ENCODE measurements at regions not wholly inside any gene's neighbourhood (a gene's known extent, or its start where the extent isn't known, plus 50 kb on each side); places are given as distances from the start of the nearest gene placed in this dataset.
"Not testable (repeated sequence)": the region's sequence is repeated elsewhere in the genome, so short reads cannot be mapped to it uniquely, and the experiment has no call there.

DNA sequence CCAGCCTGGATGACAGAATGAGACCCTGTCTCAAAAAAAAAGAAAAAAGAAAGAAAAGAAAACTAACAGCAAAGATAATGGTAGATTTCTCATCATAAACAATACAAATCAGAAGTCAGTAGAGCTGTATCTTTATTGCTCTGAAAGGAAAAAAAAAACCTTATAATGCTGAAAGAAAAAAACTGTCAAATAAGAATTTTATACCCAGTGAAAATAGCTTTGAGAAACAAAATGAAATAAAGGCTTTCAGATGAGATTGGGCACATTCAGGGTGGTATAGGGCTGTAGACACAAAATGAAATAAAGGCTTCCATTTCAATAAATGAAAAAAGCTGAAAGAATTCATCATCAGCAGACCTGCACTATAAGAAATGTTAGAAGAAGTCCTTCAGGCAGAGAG, 105.0 kb upstream of the FOXN3 start:
- DNase-seq (no peak), ATAC-seq (no peak)
- peaks cover 42% of the 10 kb centered on the region for H3K36me3 Mint-ChIP-seq (ENCODE audit: low read depth)
- H3K9me3 Mint-ChIP-seq: peaks cover 20% of the 10 kb centered on the region
- no peaks in the 10 kb centered on the region for H3K27me3 Mint-ChIP-seq
- H3K4me1 Mint-ChIP-seq: peaks cover 32% of the 10 kb centered on the region
- no peak overlapping the region for H3K27ac Mint-ChIP-seq
- no peak overlapping the region for H3K4me3 Mint-ChIP-seq

DNA sequence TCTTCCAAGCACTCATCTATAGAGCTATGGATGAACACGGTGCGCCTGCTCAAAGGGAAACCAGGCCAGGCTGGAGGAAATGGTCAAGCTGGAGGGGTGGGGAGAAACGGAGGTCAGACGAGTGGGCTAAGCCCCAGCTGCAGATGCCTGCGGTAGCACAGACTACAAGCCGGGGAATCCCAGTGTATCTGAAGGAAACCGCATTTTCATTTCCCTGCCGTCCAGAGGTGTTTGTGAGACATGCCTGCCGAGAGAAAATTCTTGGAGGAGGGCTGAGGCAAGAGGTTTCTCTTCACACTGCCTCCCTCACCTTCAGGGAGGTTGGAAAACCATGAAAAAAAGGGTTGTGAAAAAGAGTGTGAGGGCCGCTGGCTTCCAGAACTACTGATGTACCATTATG, 102.0 kb upstream of the FOXN3 start:
- H3K4me3 Mint-ChIP-seq: no peak overlapping the region
- H3K36me3 Mint-ChIP-seq (ENCODE audit: low read depth): peaks cover 38% of the 10 kb centered on the region
- H3K4me1 Mint-ChIP-seq: peaks cover 21% of the 10 kb centered on the region
- H3K27me3 Mint-ChIP-seq: no peaks in the 10 kb centered on the region
- H3K9me3 Mint-ChIP-seq: peaks cover 15% of the 10 kb centered on the region
- no peak for ATAC-seq
- no peak for DNase-seq
- no peak overlapping the region for H3K27ac Mint-ChIP-seq

DNA sequence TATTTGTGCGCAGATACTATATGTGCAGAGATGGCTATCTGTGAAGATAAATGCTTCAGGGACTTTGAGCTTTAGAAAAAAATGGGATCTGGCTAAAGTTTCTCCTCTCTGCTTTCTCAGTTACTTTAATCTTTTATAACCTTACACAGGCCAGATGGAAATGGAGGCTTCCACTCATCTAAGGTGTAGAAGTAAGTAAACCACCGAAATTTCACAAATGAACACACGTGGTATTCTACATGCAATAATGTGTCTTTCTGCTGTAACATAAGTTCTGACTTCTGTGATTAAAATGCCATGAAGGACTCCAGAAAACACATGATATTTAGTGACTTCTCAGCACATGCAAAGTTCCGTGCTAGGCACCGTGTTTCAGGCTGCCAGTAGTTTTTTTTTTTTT, 99.1 kb upstream of the FOXN3 start:
- H3K27ac Mint-ChIP-seq: no peak overlapping the region
- no peaks in the 10 kb centered on the region for H3K27me3 Mint-ChIP-seq
- peaks cover 35% of the 10 kb centered on the region for H3K4me1 Mint-ChIP-seq
- ATAC-seq (no peak), DNase-seq (no peak)
- peaks cover 22% of the 10 kb centered on the region for H3K36me3 Mint-ChIP-seq (ENCODE audit: low read depth)
- H3K4me3 Mint-ChIP-seq: no peak overlapping the region
- peaks cover 2% of the 10 kb centered on the region for H3K9me3 Mint-ChIP-seq

DNA sequence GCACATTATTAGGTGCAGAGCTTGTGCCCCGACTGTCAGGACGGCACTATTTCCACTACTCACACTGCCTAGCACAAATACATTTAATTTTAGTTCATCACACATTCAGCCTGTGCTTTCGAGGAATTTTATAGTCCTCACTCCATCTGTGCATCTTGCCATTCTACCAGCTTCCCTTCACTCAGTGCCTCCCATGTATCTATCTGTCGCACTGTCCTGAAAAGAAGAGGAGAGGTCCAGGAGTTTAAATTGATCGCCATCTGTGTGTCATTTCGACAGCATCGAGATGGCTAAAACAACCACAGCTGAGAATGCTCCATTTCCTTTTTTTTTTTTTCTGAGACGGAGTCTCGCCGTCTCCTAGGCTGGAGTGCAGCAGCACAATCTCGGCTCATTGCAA, 97.6 kb upstream of the FOXN3 start:
- Mint-ChIP-seq H3K4me3 (no peak overlapping the region), H3K27me3 (no peaks in the 10 kb centered on the region), H3K36me3 (ENCODE audit: low read depth) (peaks cover 18% of the 10 kb centered on the region), H3K9me3 (no peaks in the 10 kb centered on the region), H3K27ac (no peak overlapping the region), H3K4me1 (peaks cover 51% of the 10 kb centered on the region)
- DNase-seq (no peak), ATAC-seq (no peak)

DNA sequence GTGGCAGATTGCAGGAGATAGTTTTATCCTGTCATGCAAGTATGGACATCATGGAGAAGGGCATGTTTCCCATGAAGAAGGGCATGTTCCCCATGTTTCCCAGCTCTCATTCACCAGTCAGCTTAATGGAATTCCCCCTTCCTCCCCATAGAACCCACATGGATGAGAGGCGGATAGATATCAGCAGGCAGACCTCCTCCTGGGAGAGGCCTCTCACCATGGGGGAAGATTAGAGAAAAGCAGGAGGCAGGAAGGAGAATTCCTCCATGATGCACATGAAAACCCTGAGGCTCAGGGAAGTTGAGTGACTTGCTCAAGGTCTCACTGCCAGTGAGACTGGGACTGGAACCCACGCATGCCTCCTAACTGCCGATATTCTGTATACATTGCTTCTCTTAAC, 92.9 kb upstream of the FOXN3 start:
- Mint-ChIP-seq H3K4me1 (peaks cover 62% of the 10 kb centered on the region), H3K4me3 (peak overlapping the region; percentile 68), H3K27me3 (no peaks in the 10 kb centered on the region), H3K27ac (peak overlapping the region; percentile 85), H3K9me3 (no peaks in the 10 kb centered on the region), H3K36me3 (ENCODE audit: low read depth) (peaks cover 7% of the 10 kb centered on the region)
- DNase-seq (no peak), ATAC-seq (no peak)

GRCh38 chr14:89508863-89509262, 91.8 kb upstream of the FOXN3 start:
- Mint-ChIP-seq H3K4me3 (no peak overlapping the region), H3K27ac (peak overlapping the region; percentile 46), H3K4me1 (peaks cover 73% of the 10 kb centered on the region), H3K36me3 (ENCODE audit: low read depth) (peaks cover 7% of the 10 kb centered on the region), H3K9me3 (no peaks in the 10 kb centered on the region), H3K27me3 (no peaks in the 10 kb centered on the region)
- DNase-seq: no peak
- no peak for ATAC-seq

DNA sequence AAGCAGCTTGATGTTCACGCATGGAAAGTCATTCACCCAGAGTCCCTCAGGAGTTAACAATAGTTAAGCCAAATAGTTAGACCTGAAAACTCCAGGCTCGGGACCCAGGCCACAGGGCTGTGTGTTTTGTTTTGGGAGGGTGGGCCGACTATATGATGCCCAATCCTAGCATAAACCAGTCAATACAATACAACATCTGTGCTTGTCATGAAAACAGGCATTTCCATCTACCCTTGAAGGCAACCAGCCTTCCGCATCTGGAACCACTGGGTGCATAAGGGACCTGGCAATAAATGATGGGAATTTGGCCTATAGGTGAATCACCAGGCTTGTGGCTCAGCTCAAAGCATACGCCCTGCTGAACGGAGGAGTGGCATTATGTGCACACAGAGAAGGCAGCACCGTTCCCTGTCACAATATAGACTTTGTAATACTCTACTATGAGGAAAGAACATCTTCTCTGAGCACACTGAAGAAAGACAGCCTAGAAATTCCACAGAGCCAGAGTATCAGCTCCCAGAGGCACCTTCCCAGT, 91.0 kb upstream of the FOXN3 start:
- Mint-ChIP-seq H3K4me1 (peaks cover 77% of the 10 kb centered on the region), H3K9me3 (no peaks in the 10 kb centered on the region), H3K4me3 (no peak overlapping the region), H3K27me3 (no peaks in the 10 kb centered on the region), H3K36me3 (ENCODE audit: low read depth) (peaks cover 7% of the 10 kb centered on the region), H3K27ac (peak overlapping the region; percentile 77)
- no peak for DNase-seq
- ATAC-seq: no peak

- Mint-ChIP-seq H3K27ac (peak overlapping the region; percentile 56), H3K27me3 (no peaks in the 10 kb centered on the region), H3K36me3 (ENCODE audit: low read depth) (peaks cover 7% of the 10 kb centered on the region), H3K9me3 (no peaks in the 10 kb centered on the region), H3K4me3 (no peak overlapping the region), H3K4me1 (peaks cover 76% of the 10 kb centered on the region)
- DNase-seq: no peak
- peak; percentile 61 for ATAC-seq
Measured at GRCh38 chr14:89507521-89507920, 90.5 kb upstream of the FOXN3 start.

DNA sequence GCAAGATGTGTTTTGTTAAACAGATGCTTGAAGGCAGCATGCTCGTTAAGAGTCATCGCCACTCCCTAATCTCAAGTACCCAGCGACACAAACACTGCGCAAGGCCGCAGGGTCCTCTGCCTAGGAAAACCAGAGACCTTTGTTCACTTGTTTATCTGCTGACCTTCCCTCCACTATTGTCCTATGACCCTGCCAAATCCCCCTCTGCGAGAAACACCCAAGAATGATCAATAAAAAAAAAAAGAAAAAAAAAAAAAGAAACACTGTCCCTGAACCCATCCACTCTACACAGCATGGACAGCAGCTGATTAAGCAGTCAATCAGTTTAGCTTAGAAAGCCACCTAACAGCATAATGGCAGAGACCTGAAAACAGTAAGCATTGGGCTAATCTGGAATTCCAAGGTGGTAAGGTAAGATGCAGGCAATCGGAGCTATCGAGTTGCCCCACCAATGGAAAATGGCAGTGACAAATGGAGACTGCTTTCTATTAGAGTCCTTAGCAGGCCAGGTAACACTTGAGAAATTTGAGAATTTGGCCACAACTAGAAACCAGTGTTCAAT, 89.9 kb upstream of the FOXN3 start:
- not testable (repeated sequence) for H3K4me3 Mint-ChIP-seq; H3K36me3 Mint-ChIP-seq (ENCODE audit: low read depth); DNase-seq; H3K9me3 Mint-ChIP-seq; ATAC-seq; H3K27me3 Mint-ChIP-seq
- peaks cover 70% of the 10 kb centered on the region for H3K4me1 Mint-ChIP-seq
- peak overlapping the region; percentile 56 for H3K27ac Mint-ChIP-seq

- Mint-ChIP-seq H3K9me3 (no peaks in the 10 kb centered on the region), H3K4me1 (peaks cover 48% of the 10 kb centered on the region), H3K27ac (peak overlapping the region; percentile 5), H3K36me3 (ENCODE audit: low read depth) (peaks cover 3% of the 10 kb centered on the region), H3K4me3 (no peak overlapping the region), H3K27me3 (no peaks in the 10 kb centered on the region)
- peak; percentile 58 for ATAC-seq
- DNase-seq: peak; percentile 21
Measured at GRCh38 chr14:89504602-89505313, 87.7 kb upstream of the FOXN3 start.

- ATAC-seq (no peak), DNase-seq (no peak)
- Mint-ChIP-seq H3K27ac (no peak overlapping the region), H3K9me3 (no peaks in the 10 kb centered on the region), H3K4me1 (peaks cover 43% of the 10 kb centered on the region), H3K27me3 (no peaks in the 10 kb centered on the region), H3K4me3 (no peak overlapping the region), H3K36me3 (ENCODE audit: low read depth) (peaks cover 3% of the 10 kb centered on the region)
Measured at GRCh38 chr14:89504091-89504490, 87.1 kb upstream of the FOXN3 start.

GRCh38 chr14:89503431-89503996, 86.5 kb upstream of the FOXN3 start:
- Mint-ChIP-seq H3K36me3 (ENCODE audit: low read depth) (peaks cover 3% of the 10 kb centered on the region), H3K27me3 (no peaks in the 10 kb centered on the region), H3K9me3 (no peaks in the 10 kb centered on the region), H3K4me3 (no peak overlapping the region), H3K4me1 (peaks cover 37% of the 10 kb centered on the region), H3K27ac (no peak overlapping the region)
- ATAC-seq (no peak), DNase-seq (no peak)

GRCh38 chr14:89502966-89503365, 85.9 kb upstream of the FOXN3 start:
- H3K36me3 Mint-ChIP-seq (ENCODE audit: low read depth): peaks cover 3% of the 10 kb centered on the region
- H3K4me3 Mint-ChIP-seq: no peak overlapping the region
- DNase-seq (no peak), ATAC-seq (no peak)
- no peak overlapping the region for H3K27ac Mint-ChIP-seq
- no peaks in the 10 kb centered on the region for H3K27me3 Mint-ChIP-seq
- no peaks in the 10 kb centered on the region for H3K9me3 Mint-ChIP-seq
- H3K4me1 Mint-ChIP-seq: peaks cover 31% of the 10 kb centered on the region

DNA sequence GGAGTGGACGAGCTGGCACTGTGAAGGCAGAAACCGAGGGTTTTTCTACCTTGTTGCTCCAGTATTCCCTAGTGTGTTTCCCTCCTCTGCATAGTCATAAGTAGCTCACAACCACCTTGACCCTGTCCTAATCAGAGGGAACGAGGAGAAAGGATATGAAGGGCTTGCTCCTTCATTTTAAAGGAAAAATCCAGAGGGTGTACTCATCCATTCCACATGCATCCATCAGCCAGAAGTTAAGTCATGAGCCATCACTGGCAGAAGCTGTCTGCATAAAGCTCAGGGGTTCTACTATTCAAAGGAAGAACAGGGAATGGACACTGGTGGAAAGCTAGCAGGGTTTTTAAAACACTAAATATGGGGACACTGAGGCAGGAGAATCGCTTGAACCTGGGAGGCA, 84.3 kb upstream of the FOXN3 start:
- Mint-ChIP-seq H3K27ac (no peak overlapping the region), H3K36me3 (ENCODE audit: low read depth) (peaks cover 3% of the 10 kb centered on the region), H3K9me3 (no peaks in the 10 kb centered on the region), H3K4me3 (no peak overlapping the region), H3K4me1 (peaks cover 23% of the 10 kb centered on the region), H3K27me3 (no peaks in the 10 kb centered on the region)
- DNase-seq (no peak), ATAC-seq (no peak)

- ATAC-seq (no peak), DNase-seq (no peak)
- Mint-ChIP-seq H3K4me3 (no peak overlapping the region), H3K27ac (no peak overlapping the region), H3K36me3 (ENCODE audit: low read depth) (peaks cover 3% of the 10 kb centered on the region), H3K4me1 (peaks cover 23% of the 10 kb centered on the region), H3K27me3 (no peaks in the 10 kb centered on the region), H3K9me3 (no peaks in the 10 kb centered on the region)
Measured at GRCh38 chr14:89500303-89500702, 83.3 kb upstream of the FOXN3 start.

All from activated naive CD8-positive, alpha-beta T cell treated with anti-CD3 and anti-CD28 coated beads, Interleukin-2, amount 50 U/mL, for 24 hours (primary cell).